NCI-H2227 (cell line): ENCODE measurements at regions not wholly inside any gene's neighbourhood (a gene's known extent, or its start where the extent isn't known, plus 50 kb on each side); places are given as distances from the start of the nearest gene placed in this dataset.

ENCODE experiments used
- DNase-seq: peaks from one replicate; lab custom pipeline; 2025; ENCODE audit not compliant: unreplicated experiment; lab: John Stamatoyannopoulos, UW

DNA sequence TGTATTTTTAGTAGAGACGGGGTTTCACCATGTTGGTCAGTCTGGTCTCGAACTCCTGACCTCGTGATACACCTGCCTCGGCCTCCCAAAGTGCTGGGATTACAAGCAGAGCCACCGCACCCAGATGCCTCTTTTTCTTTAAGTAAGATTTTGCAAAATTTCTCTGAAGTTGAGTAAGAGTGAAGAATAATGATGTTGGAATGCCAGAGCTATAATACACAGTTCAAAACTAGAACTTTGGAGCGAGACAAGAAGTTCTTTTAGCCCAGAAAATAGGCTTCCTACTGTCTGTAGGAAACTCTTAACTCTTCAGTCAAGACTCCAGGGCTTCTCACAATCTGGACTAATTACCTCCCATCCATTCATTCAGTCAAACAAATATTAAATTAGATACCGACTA is 51.4 kb downstream of the MARCHF4 start:
- DNase-seq, result no peak

DNA sequence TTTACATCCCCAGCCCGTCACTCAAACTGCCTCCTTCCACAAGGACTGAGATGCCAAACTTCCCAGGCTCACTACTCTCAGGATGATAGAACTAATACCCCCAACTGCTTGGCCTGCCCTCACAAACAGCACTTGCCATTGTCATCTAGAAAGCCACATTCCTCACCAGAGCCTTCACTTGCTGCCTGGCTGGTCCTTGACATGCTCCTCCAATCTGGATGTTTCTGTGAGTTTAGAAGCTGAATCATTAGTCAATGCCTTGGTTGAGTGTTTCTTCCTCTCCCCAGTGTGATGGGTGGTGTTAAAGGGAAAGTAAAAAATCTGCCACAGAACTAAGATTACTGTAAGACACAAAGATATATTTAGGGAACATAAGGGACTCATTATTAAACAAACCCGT is 52.5 kb downstream of the MARCHF4 start:
- DNase-seq, result no peak

DNA sequence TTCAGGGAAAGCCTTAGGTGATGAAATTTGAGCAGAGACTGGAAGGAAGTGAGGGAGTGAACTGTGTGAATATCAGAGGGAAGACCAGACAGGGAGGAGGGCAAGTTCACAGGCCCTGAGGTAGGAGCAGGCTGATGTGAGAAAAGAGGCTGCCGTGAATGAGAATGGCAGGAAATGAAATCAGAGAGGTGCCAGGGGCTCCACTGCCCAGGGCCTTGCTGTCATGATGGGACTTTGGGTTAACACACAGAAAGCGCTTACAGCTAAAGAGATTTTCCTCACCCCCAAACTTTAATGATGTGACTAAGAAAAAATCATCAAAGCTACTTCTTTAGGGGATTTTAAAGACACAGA is 53.8 kb downstream of the MARCHF4 start:
- DNase-seq, result no peak

DNA sequence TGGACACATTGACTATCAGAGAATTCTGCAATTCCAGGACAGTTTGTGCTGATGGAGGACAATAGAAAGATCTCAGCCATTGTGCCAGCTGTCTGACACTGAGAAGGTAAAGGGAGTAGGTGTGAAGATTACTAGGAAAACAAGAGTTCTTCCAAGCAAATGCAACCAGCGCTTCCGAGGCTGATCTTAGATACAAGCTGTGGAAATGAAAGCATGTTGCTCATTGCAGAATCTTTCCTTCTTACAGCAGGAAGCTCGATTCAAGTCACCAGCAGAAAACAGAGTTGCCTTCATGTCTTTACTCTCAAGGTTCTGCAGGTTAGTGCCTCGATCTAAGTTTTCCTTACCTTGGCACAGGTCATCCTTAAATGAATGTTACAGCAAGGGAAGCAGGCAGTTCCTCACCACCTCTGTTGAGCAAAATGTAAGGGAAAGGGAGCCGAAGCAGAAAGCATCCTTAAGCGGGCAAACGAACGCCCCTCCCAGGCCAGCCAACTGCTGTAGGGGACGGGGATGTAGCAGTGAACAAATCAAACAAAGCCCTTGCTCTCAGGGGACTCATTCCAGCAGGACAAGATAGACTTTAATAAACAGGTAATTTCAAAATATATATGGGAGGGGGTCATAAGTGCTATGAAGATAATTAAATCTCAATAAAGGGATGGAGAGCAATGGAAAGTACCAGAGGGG is 54.3 kb downstream of the MARCHF4 start:
- no peak for DNase-seq

DNA sequence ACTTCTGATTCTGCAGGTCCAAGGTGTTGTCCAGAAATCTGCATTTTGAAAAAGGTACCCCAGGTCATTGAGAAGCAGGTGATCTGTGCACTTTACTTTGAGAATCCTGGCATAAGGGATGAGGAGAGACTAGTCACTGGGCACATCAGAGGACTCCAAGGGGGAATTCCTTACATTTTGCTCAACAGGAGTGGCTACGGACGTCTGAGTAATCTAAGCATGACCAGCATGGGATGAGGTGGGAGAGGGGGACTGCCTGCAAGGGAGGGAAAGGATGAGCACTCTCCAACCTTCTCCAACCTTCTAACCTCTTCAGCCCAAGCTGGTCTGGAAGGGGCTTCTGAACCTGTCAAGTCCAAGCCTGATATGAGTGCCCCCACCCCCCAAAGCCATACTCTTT is 55.5 kb downstream of the MARCHF4 start:
- DNase-seq, result no peak

DNA sequence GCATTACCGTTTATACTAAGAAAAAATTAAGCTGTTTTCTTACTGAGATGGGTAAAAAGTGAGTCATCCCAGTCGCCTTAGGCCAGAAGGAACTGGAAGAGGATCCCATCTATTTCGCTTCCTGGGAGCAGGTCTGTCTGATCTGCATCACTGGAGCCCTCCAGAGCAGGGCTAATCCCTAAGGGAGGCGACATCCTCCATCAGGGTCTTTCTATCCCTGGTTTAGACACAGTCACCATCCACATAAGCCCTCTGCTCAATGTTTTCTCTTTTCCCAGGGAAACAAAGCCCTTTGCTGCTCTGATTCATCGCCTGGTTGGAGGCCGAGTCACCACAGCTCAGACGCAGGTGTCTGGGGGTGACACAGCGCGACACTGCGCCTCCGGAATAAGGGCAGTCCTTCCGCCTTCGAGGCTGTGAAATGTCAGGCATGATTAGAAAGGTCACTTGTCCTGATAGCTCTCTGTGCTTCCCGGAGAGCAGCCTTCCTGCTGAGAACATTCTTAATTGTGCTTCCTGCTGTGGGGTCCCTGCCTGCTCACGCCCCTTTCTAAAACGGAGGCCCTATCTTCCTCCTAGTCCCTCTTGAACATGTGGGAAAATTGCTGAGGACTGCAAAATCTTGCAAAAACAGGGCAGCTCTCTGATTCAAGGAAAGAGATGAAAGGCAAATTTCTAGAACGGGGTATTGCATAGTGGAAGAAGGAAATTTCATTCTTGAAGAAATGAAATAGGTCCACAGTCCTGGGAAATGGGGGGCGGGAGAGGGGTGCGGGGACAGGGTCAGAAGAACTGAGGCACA is 56.3 kb downstream of the MARCHF4 start:
- DNase-seq, result peak; percentile 75

DNA sequence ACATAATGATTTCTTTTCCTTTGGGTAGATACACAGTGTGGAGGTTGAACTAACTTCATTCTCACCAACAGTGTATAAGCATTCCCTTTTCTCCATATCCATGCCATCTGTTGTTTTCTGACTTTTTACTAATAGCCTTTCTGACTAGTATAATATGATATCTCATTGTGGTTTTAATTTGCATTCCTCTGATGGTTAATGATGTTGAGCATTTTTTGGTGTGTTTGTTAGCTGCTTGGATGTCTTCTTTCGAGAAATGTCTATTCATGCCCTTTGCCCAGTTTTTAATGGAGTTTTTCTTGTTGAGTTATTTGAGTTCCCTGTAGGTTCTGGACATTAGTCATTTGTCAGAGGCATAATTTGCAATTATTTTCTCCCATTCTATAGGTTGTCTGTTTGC is 59.8 kb downstream of the MARCHF4 start:
- no peak for DNase-seq

DNA sequence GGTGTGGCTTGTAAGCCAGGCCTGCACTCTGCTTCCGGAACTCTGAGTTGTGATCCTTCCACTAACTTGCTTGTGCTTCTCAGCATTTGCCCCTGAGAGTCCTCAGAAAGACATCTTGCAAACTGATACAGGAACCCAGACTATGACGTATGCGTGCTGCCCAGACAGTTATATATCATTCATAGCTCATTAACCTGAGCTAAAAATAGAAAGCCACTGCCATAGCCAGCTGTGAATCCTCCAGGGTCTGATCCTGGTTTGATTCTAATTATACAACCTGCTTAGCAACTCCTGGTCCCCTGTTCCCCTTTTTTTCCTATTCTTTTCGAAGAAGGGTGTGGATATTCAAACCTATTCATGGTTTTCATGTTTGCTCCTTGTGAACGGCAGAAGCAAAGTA is 63.7 kb downstream of the MARCHF4 start:
- DNase-seq, result peak; percentile 45

DNA sequence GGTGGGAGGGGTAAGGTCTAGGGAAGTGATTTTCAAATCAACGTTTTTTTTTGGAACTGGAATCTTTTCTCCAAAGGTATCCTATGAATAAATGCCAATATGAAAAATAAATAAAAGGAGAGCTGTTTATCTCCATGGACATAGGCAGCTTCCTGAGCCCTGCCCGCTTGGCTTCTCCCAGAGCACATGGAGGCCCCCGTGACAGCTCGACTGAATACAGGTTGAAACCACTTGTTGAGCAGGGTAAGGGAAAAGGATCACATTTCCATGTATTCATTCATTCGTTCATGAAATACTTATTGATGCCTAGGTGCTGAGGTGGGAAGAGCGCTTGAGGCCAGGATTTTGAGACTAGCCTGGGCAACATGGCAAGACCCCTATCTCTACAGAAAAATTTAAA is 64.8 kb downstream of the MARCHF4 start:
- DNase-seq, result no peak

DNA sequence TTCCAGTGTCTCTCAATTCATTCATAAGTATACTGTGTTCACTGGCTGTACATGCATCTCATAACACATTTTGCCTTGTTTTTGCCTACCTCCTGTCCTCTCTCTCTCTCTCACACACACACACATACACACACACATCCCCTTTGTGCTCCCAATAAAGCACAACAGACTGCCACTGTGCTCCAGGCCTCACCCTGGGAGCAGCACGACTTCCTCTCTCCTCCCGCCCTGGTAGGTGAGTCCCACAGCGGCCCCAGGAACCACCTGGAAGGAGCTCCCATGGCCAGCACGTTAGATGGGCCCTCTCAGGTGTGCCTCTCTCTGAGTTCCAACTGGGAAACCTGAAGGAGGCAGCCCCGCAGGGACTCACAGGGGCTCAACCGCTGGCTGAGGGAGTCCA is 65.4 kb downstream of the MARCHF4 start:
- no peak for DNase-seq

DNA sequence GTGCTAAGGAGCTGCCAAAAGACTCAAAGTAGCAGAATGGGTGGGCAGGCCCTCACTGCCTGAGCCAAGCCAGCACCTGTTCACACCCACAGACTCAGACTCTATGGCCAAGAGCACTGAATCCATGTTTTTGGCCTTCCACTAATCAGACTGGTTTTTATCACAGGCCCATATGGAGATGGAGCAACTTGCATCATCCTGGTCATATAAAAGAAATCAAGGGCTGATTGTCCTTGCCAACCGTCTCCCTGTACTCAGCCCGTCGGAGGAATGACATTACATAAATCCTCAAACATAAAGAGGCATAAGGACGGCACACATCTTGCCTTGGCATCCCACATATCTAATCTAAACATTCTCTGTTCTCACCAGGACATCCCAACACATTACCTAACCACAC is 66.7 kb downstream of the MARCHF4 start:
- DNase-seq, result no peak

DNA sequence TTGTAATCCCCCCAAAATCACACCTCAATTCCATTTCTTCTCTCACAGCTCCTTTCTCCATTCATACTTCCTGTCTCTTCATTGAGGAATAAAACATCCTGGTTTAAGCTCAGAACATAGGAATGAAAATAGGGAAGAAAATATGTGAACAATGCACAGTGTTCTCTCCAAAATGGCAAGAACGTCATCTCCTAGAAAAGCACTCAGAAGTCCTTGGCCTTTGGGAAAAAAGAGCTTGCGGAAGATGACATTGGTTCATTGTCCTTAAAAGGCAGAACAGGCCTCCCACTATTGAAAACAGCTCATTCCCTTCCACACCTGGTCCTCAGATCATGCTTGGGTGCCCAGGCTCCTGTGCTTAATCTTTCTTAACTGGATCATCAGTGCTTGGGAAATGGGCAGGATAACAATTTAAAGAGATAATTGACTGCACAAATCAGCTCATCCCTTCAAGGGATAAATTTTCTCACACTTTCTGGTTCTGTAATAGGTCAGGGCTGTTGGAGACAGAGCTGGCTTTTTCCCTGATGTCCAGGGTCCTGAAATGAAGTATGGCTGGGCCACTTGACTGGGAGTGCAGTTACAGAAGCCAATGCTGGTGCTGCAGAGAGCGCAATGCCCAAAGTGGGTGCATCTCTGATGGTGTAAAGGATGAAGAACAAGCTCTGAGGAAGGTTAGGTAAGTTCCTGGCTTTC is 69.2 kb downstream of the MARCHF4 start:
- DNase-seq, result no peak

DNA sequence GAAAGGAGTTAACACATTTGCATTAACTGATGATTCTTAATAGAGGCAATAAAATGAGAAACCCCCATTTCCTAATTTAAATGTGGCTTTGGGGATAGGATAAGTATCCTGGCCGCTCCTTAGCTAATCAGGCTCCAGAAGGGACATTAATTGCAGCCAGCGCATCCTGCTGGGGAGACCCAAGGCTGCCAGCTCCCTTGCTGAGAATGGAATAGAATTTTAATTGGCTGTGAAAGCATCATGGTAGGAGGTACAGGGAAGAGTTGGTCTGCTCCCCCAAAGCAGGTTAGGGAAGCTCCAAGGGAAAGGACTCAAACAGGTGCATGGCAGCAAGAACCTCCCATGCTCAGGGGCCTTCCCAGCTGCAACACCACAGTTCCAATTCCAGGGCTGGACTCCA is 71.4 kb downstream of the MARCHF4 start:
- no peak for DNase-seq

DNA sequence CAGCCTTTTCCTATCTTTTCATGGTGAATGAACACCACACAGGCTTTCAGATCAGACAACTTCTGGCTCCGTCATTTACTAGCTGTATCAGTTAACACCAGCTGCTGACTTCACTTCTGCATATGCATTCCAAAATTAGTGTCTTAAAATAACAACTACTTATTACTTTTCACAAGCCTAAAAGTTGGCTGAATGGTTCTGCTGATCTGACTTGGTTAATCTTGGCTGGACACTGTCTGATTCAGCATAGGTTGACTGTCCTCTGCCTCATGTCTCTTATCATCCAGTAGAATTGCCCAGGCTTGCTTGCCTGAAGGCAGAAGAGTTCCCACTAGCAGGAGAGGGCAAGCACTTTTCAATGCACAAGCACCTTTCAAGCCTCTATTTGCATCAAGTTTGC is 72.7 kb downstream of the MARCHF4 start:
- DNase-seq, result no peak

DNA sequence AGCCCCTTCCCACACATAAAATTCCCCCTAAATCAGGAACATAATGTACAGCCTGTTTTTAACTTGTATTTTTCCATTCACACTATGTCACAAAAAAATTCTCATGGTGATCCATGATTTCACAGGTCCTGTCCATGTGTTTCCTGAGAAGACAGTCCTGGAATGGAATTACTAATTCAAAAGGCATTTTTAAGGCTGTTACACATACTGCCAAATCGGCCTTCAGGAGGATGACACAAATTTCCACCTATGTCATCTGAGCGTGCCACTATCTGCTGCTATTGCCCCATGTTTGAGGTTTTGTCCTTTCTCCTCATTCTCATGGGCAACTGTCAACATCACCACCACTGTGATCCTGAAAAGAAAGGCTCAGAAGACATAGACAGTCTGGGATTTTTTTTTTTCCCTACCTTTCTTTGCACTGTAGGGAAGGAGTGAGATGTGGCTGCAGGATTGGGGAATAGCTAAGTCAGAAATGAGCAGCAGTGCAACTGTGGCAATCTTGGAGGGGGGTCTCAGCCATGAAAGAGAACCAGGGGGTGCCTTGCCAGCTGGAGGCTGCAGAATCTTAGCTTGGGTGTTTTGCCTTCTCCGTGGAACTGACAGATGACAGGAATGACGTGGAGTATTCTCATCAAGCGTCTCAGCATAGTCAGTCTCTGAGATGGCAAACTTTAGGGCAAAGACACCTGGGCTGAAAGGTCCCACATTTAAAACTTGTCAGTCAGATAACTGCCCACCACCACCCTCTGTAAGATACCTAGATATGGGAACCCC is 73.4 kb downstream of the MARCHF4 start:
- no peak for DNase-seq

DNA sequence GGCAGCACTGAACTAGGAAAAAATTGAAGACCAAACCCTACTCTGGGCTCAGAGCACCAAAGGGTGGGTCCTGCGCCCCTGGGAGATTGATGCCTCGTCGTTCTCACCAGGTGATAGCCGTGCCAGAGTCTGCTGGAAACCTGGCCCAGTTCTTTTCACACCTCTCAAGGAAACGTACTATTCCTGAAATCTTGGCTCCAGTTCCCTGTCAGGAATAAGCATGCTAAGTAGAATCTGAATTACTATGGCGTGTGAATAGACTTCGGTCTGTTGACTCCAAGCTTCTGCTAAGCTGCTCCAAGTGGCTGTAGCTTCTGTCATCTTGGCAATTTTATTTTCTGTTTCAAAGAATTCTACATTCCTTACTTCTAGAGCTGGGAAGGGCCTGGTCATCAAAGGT is 75.4 kb downstream of the MARCHF4 start:
- DNase-seq, result no peak

DNA sequence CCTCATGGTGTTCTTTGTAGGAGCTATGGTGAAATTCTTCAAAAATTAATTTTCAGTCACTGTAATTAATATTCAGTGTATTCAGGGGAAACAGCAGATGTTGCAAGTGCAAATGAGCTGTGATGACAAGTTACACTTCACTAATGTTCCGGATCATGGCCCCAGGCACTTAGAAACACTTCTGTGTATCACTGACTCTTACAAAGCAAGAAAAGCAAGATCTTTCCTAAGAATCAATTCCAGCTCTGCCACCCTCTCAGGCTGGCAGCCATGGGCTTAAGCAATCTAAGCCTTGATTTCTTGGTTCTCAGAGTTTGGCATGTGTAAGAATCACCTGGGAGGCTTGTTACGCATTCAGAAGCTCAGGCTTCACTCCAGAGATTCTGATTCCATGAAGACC is 78.0 kb downstream of the MARCHF4 start:
- no peak for DNase-seq

DNA sequence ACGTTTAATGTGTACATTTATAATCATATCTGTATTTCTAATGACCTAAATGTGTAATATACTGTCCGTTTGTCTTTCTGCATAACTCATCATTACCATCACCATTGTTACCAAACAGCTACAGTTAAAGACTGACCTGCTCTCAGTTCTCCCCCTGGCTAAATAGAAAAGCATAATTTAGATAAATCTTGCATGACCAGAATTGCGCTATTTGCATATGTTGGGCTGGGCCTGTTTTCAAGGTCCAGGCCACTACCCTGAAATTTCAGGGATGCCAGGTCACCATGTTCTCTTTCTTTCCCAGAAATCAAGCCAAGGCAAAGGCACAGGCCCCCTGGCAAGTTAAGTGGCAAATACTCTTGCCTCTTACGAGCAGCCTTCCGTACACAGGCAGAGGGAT is 78.4 kb downstream of the MARCHF4 start:
- DNase-seq, result no peak

DNA sequence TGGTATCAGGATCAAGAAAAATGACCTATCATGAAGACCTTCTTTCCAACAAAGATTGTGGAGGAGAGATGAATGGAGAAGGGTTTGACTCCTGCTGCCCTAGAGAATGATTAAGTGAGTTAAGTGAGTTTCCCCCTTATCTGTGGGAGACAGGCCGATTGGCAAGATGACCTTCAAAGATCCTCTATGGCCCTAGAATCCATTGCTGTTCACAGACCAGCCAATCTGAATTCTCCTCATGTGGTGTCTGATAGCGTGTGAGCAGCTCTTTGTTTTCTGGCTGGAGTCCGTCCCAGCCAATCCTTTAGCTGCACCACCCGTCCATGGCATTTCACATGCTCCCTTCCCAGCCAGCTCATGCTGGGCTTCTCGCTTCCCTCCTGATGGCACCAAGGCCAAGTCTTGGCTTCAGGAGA is 79.4 kb downstream of the MARCHF4 start:
- DNase-seq, result no peak

DNA sequence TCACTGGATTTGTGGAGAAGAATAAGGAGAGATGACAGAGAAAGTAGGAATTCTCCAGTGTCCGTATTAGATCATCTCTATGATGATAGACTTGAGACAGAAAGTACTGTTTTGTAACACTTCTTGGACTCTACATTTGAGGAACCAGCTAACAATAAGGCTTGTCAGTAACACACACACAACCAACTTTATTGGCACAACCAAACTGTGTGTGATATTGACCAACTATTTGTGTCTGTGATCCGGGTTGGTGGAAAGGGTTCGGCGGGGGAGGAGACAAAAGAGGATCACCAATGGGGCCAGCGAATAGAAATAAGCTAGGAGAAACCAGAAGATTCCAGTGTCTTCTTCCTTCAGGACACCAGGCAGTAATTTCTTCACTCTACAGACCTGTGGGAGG is 79.8 kb downstream of the MARCHF4 start:
- DNase-seq, result no peak

DNA sequence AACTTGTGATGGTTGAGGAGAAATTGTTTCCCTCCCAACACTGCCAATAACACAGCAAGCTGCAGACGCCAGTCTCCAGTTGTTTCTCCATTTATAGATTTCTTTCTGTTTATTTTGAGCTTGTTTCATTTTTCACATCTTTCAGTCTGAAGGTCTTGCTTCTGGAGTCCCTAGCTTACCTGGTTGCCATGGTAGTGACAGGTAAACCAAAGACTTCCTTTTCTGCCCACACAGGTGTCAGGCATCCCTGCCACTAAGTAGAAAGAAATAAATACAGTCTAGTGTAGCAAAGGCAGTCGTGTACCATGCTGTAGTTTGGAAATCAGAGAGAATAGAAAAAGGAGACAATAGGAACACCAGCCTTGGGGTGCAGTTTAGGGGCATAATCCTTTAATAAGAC is 82.8 kb downstream of the MARCHF4 start:
- no peak for DNase-seq

DNA sequence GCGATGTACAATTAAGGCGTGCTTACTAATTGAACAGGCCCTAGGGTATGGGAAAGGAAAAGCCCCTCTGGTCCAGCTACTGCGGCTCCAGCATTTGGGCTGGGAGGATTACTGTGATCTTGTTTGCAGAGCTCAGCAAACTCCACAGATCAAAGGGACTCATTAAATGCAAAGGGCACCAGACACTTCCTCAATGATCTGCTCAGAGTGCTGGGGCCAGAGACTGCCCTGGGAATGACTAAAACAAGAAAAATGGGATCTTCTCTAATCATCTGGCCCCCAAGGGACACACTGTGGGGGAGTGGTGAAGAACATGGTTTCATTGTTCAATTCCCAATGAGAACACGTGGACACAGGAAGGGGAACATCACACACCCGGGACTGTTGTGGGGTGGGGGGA is 85.0 kb downstream of the MARCHF4 start:
- DNase-seq, result no peak
